ENCODE measurements at regions not wholly inside any gene's neighbourhood (a gene's known extent, or its start where the extent isn't known, plus 50 kb on each side); places are given as distances from the start of the nearest gene placed in this dataset.

DNA sequence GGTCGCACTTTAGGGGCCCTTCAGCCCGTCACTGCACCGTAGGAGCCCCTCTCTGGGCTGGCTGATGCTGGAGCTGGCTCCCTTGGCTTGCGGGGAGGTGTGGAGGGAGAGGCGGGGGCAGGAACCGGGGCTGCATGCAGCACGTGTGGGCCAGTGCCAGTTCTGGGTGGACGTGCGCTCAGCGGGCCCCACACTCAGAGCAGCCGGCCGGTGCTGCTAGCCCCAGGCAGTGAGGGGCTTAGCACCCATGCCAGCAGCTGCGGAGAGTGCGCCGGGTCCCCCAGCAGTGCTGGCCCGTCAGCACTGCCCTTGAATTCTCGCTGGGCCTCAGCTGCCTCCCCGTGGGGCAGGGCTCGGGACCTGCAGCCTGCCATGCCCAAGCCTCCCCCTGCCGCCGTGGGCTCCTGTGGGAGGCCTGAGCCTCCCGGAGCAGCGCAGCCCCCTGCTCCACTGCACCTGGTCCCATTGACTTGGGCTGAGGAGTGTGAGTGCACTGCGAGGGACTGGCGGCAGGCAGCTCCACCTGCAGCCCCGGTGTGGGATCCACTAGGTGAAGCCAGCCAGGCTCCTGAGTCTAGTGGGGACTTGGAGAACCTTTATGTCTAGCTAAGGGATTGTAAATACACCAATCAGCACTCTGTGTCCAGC, 108.8 kb upstream of the RASGEF1B start:
- DNase-seq (no peak), ATAC-seq (no peak)
- intact Hi-C loops (cut with DNase I): no loop called here

DNA sequence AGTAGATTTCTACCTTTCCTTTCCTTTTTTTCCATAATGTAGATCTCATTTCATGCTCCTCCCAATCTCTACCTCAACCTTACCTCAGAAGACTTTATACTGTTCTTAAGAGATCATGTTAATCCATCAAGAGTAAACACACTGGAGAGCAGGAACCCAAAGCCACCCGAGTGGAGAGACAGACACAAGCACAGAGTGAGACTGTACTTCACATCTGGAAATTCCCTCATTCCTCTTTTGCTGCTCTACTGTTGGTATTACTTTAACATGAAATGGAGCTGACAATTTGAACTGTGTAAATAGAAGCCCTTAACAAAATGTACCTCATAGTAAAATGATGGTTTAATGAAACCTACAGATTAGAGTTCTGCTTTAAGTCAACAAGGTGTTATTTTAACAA, 105.7 kb upstream of the RASGEF1B start:
- DNase-seq (no peak), ATAC-seq (no peak)
- intact Hi-C loops (cut with DNase I): no loop called here

DNA sequence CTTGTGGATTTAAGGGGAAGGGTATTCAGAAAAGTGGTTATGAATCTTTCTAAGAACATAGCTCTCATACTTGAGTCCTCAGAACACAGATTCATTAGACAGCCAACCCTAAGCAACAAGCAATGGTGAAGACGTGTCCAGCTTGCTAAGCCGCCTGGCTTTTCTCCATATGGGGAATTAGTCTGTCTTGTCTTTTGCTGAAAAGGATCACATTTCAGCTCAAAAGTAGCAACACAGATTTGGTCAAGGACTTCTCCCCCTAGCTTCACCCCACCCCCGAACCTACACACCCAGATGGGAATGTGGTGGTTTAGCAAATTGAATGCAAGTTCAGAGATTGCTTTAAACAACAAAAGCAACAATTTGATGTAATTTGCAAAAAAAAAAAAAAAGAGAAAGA, 103.3 kb upstream of the RASGEF1B start:
- no peak for DNase-seq
- ATAC-seq: no peak
- intact Hi-C loops (cut with DNase I): no loop called here

DNA sequence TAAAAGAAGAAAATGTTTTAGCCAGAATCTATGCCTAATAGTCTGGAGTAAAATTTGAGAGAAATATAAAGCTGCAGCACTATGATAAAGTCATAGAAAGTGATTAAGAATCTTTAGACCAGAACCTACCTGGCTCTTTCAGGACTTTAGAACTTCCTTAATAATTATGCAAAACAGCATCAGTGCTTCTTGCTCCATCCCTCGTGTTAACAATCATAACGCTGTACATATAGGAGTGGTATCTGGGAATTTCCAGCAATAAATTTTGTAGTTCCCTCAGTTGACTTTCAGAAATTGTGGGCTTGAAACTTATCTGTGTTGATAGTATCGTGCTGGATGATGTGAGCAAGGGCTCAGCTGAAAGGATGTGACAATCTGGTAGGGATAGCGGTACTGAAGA, 102.1 kb upstream of the RASGEF1B start:
- intact Hi-C loops (cut with DNase I): no loop called here
- DNase-seq (no peak), ATAC-seq (no peak)

DNA sequence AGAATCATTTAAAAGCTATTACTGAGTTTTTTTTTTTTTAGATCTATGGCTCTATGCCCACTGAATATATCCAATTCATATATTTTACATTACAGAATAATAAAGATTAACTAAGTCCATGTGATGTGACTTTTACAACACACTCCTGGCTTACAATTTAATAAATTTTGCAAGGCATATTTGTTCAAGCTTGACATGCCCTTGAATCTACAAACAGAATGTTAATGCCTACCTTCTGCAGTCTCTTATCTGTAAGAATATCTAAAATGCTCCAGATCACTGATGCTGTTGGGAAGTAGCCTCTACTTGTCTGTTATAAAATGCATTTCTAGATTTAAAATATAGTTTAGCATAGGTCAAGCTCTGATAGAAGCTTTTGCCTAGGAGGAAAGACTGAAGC, 100.7 kb upstream of the RASGEF1B start:
- ATAC-seq (no peak), DNase-seq (no peak)
- intact Hi-C loops (cut with DNase I): no loop called here

DNA sequence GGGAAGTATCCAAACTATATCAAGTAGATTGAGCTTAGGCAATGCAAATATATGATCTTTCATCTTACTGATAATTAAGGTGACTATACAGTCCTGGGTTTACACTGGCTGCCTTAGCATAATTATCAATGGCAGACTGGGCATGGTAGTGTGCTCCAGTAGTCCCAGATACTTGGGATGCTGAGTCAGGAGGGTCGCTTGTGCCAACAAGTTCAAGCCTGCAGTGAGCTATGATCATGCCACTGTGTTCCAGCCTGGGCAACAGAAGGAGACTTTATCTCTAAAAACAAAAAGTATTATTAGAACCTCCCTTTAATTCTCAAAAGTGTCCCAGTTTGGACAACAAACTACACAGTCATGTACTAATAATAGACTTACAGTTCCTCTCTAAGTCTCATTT, 99.4 kb upstream of the RASGEF1B start:
- intact Hi-C loops (cut with DNase I): no loop called here

DNA sequence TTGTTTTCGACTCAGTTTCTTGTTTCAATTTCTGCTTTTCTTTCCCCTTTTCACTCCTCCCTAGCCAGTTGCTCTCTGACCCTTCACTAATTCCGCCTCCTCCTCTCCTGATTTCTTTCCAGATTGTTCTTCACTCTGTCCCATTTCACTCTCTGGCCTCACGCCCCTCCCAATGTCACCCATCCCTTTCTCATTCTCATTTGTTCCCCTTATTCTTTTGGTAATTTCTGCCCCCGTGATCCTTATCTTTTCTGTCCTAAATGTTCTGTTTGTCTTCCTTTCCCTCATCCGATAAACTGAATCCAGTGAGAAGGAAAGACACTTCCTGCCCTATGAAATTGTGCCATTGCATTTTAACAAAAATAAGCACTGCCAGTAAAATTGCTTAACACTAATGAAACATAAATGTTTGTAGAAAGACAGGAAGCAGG, 94.5 kb upstream of the RASGEF1B start:
- intact Hi-C loops (cut with DNase I): no loop called here
- DNase-seq (peak; percentile 27), ATAC-seq (peak; percentile 55 to 75)

More for the DNA sequence above, 99.4 kb upstream of the RASGEF1B start:
- ATAC-seq (peak; percentile 30 to 38), DNase-seq (peak; percentile 25)

DNA sequence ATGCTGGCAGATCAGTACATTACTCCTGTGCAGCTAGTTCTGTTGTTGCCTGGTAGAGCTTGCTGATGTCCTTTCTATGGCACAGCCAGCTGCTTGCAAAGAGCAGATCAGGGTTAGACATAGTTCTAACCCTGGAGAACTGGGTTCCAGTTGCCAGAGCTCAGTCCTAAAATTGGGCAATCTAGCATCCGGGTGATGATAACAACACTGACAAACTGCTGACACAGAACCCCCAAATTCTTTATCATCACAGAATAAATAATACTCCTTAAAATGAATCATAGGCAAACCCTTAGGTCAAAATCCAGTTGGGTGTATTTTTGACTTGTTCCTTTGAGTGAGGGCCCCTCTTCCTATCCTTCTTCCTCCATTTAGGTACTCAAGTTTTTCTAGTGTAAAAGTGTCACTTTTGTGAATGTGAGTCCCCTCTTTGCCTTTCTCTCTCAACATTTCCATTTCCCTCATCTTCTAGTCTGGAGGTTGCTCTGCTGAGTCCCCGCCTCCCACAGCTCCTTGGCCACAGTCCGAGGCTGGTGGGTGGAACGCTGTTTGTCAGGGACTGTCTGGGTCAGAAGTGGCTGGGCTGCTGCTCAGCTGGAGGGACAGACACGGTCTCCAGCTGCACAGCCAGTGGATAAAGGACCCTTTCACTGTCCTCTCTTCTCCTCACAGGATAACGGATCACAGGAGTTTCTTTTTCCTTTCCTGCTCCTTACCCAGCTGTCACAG, 93.6 kb upstream of the RASGEF1B start:
- DNase-seq (peak; percentile 90), ATAC-seq (peak; percentile 97 to 98)
- intact Hi-C loops (cut with DNase I): no loop called here

DNA sequence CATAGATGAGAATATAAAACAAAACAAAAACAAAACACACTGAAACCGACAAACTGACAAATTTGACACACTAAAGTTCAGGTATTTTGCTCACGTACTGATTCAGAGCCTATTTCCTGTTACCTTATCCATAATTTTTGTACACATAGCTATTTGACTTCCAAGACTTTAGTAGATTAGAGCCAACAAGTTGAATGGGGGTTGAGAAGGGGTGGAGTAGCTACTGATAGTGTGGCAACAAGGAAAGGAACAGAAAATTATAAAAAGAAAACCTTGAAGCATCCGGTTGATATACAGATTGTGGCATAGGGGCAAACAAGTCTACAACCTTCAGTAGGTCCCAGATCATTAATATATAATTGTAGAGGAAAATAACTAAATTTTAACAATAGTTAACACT, 92.3 kb upstream of the RASGEF1B start:
- DNase-seq (no peak), ATAC-seq (no peak)
- intact Hi-C loops (cut with DNase I): no loop called here

DNA sequence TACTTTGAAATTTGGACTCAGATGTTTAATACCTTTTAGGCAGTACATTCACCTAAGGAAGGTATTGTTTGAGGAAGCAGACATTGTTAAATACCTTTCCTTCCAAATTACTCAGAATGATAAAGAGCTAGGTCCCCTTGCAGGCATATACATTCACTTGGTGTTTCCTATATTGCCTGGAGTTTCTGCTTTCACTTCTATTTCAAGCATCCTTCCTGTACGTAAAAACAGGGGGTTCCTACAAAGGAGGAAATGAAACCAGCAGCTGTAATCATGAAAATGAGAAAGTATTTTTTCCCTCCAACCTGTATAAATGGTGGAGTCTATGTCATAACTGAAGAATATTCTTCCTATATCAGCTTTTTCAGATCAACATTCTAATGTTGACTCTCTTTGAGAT, 90.4 kb upstream of the RASGEF1B start:
- ATAC-seq (no peak), DNase-seq (no peak)
- intact Hi-C loops (cut with DNase I): no loop called here

DNA sequence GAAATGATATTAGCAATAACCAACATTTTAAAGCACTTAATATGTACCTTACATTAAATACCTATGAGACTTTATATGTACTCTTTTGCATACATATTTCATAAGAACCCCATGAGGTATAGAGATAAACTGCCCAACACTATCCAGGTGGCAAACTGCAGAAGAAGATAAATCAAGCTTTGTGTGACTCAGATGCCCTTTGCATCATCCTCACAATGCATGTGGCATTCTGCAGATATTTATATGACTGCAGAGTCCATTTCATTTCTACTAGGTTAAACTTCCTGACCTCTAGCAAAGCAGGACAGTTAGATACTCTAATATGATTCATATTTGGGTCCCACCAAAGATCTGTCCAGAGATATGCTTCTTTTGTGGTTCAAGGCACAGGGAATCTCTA, 85.6 kb upstream of the RASGEF1B start:
- intact Hi-C loops (cut with DNase I): no loop called here
- no peak for DNase-seq
- no peak for ATAC-seq

DNA sequence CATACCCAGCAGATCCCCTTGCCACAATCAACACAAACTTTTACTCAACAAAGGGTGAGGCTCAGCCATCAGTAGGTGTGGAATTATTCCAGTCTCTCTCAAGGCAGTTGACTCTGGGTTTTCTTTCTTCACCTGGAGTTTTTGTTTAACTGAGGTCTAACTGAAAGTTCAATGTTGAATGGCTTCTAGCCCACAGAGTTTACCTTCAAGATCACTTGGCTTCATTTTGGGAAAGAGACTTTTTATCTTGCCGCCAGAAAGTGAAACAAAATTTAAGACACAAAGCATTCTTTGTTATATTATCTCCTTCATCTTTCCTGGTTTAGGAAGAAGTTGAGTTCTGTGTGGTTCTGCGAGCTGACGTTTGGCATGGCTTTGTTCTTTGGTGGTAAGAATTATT, 83.8 kb upstream of the RASGEF1B start:
- no peak for DNase-seq
- intact Hi-C loops (cut with DNase I): no loop called here
- ATAC-seq: no peak

DNA sequence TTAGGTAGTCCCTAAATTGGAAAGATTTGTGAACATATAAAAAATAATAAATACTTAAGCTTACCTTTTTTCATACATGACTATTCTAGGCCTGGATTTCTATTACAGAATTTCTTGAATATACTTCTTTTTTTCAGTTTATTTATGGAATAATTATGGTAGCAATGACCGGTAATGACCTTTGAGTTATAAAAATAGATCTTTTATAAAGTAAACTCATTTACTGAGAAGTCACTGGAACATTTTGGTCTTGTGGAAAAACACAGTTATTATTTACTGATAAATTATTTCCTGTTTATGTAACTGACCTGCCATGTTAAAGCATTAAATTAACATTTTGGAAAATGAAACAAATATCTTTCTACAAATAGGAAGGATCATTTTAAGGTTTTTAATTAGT, 80.4 kb upstream of the RASGEF1B start:
- no peak for ATAC-seq
- intact Hi-C loops (cut with DNase I): no loop called here
- DNase-seq: no peak

DNA sequence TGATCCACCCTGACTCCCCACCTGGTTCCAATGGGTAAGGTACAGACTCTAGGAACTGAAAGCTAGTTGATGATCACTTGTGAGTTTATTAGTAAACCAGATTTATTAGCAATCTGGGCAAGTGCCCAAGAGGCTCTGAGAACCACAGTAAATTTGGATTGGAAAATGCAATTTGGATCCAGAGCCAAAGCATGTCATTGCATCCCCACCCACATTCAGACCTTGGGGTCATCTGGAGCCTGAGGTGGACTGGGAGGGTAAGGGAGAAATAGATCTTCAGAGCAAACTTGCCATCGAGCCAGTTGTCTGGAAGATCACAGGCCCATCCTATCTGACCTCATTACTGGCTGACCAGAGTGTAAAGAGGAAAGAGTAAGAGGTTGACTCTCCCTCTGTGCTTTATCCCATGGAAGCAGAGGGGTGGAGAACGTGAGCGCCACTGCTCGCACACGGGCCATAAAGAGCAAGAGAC, 78.7 kb upstream of the RASGEF1B start:
- peak; percentile 23 to 63 for ATAC-seq
- intact Hi-C loops (cut with DNase I): no loop called here
- DNase-seq: peak; percentile 18

DNA sequence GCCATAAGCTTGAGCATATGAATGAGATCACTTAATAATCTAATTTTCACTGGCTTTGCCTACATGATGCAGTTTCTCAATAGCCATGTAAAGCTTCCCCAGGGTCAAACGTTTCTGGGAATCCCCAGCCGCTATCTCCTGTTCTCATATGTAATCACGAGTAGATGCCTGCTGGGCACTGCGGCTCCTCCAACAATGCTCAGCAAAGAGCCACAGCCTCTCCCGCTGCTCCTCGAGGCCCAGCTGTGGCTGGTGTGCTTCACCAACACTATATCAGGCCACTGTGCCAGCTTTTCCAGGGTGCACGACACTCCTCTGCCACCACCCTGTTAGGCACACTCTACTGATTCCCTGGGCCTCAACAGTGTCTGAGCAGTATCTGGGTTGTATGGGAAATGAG, 78.3 kb upstream of the RASGEF1B start:
- DNase-seq: peak; percentile 23
- intact Hi-C loops (cut with DNase I): no loop called here
- peak in 1 of 2 donors; percentile 22 for ATAC-seq

DNA sequence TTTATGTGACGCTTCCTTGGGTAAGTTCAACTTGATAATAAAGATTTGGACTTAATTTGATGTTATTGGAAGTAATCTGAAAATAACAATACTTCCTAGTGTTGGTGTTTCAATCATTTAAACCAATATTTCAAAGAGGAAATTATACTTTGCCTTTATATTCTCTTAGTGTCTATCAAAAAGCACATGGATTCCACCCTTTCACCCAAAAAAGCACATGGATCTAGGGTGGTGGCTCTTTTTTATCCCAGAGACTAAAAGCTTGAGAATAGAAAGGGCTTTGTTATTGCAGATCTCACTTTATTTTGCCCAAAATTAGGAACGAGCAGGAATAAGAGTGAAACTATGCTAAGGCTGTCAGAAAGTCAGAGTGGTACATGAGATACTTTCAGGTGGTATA, 75.1 kb upstream of the RASGEF1B start:
- ATAC-seq: no peak
- DNase-seq: no peak
- intact Hi-C loops (cut with DNase I): no loop called here

DNA sequence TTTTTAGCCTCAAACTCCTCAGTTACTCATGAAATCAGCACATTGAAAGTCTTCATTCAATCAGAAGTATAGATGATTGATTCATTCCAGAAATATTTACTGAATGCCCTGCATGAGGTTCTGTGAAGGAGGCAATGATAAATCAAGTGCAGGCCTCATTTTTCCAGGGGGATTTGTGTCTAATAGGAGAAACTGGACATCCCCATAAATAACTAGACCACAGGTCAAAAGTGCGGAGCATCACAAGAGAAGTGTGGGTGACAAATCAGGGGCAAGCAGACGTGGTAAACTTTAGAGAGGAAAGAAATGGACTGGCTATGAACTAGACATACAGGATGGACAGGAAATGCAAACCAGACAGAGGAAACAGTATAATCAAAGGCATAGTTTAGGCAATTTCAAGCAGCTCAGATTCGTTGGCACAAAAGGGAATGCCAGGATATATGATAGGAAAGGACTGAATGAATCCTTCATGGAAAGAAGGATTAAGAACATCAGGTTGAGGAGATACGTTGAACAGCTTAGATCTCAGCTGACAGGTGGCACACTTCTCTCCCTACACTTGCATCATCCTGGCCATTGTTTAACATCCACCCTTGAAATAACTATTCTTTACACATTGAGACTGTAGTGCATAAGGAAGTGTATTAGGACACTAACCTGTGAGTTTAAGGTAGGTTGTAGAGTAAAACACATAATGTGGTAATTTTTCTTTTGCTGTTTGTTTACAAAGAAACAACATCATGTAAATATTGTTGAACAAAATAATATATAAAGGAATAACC, 69.6 kb upstream of the RASGEF1B start:
- no peak for ATAC-seq
- intact Hi-C loops (cut with DNase I): no loop called here
- no peak for DNase-seq

DNA sequence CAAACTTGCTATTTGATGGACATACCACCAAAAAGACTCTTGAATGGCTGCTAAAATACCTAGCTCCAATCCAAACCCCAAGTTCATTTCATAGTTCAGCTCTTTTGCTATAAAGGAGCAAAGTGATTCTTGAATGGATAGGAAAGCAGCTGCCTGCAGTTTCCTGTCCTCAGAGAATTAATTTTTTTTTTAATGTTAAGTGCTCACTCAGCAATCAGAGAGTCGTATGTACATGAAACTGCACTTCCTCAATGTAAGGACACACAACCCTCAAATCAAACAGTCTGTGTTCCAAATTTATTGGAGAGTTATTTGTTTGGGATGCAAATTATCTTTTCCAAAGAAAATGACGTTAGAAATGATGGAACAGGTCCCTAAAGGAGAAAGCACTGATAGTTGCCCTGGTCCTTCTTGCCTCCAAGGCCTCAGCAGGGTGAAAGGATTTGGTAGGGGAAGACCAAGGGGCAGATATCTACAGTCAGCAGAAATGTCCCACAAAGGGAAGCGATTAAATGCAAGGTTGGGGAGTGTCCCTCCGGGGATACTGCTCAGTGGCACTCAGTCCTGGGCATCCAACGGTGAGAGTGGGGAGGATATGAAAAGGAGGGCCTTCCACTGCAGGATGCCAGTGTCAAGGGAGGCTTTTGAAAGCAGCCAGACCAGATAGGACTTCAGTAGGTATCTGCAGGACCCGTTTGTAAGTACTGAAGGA, 67.2 kb upstream of the RASGEF1B start:
- DNase-seq (no peak), ATAC-seq (peak in 1 of 2 donors; percentile 37)
- intact Hi-C loops (cut with DNase I): no loop called here

DNA sequence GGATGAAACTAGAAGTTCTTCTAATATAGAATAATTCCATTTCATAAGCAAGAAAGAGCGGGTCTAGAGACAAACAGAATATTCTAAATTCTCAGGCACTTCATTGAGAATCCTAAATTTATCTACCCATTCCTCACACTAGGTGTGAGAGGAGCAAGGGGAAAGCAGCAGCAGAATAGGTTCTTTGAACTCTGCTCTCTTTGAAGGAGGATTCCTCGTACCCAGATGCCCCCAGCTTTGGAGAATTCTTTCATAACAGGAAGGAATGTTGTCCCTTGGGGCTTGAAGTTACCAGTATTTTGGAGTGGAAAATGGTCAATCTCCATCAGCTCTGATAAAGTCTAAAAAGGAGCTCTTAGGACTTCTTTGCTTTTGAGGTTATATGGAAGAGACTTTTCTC, 59.7 kb upstream of the RASGEF1B start:
- intact Hi-C loops (cut with DNase I): no loop called here
- ATAC-seq: no peak

DNA sequence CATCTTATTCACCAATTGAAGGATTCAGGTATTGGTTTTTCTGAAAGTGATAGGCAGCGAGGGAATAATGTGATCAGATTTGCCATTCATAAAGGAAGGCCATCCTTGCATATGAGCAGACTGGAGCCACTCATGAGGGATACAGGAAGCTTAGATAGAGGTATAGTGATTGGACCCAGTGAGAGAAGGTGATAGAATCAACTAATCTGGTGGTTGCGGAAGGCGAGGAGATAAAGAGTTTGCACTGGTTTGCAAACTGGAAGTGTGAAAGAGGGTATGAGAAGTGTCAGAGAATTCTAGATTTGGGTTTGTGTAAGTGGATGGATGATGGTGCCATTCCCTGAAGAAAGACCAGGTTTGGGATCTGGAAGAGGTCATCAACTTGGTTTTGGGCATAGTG, 57.3 kb upstream of the RASGEF1B start:
- DNase-seq: no peak
- intact Hi-C loops (cut with DNase I): no loop called here

More for the DNA sequence above, 59.7 kb upstream of the RASGEF1B start:
- no peak for DNase-seq

More for the DNA sequence above, 57.3 kb upstream of the RASGEF1B start:
- ATAC-seq: no peak
